ENCODE measurements at regions not wholly inside any gene's neighbourhood (a gene's known extent, or its start where the extent isn't known, plus 50 kb on each side); places are given as distances from the start of the nearest gene placed in this dataset.

- TF ChIP-seq, protein P1, sequence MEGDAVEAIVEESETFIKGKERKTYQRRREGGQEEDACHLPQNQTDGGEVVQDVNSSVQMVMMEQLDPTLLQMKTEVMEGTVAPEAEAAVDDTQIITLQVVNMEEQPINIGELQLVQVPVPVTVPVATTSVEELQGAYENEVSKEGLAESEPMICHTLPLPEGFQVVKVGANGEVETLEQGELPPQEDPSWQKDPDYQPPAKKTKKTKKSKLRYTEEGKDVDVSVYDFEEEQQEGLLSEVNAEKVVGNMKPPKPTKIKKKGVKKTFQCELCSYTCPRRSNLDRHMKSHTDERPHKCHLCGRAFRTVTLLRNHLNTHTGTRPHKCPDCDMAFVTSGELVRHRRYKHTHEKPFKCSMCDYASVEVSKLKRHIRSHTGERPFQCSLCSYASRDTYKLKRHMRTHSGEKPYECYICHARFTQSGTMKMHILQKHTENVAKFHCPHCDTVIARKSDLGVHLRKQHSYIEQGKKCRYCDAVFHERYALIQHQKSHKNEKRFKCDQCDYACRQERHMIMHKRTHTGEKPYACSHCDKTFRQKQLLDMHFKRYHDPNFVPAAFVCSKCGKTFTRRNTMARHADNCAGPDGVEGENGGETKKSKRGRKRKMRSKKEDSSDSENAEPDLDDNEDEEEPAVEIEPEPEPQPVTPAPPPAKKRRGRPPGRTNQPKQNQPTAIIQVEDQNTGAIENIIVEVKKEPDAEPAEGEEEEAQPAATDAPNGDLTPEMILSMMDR (IDR thresholded peaks at IDR 0.05), result no peak
- no peak for TF ChIP-seq POLR2AphosphoS5 (IDR thresholded peaks at IDR 0.05)
- TF ChIP-seq EP300 (IDR thresholded peaks at IDR 0.05), result no peak
- no peak for TF ChIP-seq POLR2A (IDR thresholded peaks at IDR 0.05)
These were observed 64.5 kb upstream of the KLF13 start for GRCh38 chr15:31262143-31262530.

Measured in sigmoid colon (tissue), 4 donors.